GM19452 (cell line): ENCODE measurements at regions not wholly inside any gene's neighbourhood (a gene's known extent, or its start where the extent isn't known, plus 50 kb on each side); places are given as distances from the start of the nearest gene placed in this dataset.

ENCODE experiments used
- ATAC-seq: cut with Tn5 transposase; IDR thresholded peaks from one replicate; pipeline ENCODE4 v1.9.1; 2021; ENCODE audit not compliant: unreplicated experiment

DNA sequence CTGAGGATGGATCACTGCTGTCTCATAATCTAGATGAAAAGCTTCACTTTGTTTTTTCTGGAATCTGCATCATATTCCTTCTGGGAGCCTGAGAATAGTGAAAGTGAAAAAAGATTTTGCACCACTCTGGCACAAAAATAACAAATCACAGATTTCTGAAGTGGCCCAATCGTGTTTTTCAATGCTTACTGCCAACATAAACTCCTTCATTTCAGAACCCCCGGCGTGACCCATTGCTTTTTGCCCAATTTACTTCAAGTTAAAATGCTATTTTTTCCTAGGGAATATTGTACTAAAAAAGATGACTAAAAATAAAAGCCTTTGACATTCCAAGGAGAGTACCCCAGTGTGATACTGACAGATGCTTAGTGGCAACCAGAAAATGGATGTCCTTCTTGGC is 53.7 kb upstream of the ANK3 start:
- no peak for ATAC-seq

DNA sequence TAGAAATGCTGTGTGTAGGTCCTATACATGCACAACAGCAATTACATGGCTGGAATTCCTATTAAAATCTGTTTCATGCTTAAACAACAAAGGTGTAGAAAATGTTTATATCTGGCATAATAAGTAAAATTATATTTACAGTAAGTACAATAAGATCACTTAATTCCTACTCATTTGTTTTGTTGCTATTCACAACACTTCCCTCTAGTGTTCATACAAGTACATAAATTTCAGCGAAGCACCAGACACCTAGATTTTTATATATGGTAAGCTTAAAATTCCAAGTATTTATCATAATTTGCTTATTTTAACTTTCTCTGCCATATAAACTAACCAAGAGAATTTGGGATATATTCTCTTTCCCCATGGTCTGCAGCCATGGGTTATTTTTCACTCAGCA is 51.8 kb upstream of the ANK3 start:
- no peak for ATAC-seq

DNA sequence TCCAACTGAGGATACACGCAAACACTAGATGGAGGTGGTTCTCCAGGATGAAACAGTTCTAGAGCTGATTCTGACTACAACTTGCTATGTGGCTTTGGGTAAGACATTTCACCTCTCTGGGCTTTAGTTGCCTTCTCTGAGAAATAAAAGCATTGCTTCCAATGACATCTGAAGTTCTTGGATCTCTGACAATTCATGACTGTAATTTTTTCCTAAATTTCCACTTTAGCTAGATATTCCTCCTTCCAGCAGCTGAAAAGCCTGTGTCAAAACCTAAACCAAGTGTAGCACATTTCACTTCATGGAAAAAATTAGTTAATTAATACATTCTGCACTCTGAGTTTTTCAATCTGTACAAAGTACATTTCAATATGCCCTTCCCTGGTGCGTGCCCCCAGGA is 50.0 kb upstream of the ANK3 start:
- ATAC-seq, result no peak
